NCI-H82 (cell line): ENCODE measurements at regions not wholly inside any gene's neighbourhood (a gene's known extent, or its start where the extent isn't known, plus 50 kb on each side); places are given as distances from the start of the nearest gene placed in this dataset.
"Not testable (repeated sequence)": the region's sequence is repeated elsewhere in the genome, so short reads cannot be mapped to it uniquely, and the experiment has no call there.

ENCODE experiments used
- DNase-seq: peaks from one replicate; lab custom pipeline; 2025; lab: John Stamatoyannopoulos, UW

DNA sequence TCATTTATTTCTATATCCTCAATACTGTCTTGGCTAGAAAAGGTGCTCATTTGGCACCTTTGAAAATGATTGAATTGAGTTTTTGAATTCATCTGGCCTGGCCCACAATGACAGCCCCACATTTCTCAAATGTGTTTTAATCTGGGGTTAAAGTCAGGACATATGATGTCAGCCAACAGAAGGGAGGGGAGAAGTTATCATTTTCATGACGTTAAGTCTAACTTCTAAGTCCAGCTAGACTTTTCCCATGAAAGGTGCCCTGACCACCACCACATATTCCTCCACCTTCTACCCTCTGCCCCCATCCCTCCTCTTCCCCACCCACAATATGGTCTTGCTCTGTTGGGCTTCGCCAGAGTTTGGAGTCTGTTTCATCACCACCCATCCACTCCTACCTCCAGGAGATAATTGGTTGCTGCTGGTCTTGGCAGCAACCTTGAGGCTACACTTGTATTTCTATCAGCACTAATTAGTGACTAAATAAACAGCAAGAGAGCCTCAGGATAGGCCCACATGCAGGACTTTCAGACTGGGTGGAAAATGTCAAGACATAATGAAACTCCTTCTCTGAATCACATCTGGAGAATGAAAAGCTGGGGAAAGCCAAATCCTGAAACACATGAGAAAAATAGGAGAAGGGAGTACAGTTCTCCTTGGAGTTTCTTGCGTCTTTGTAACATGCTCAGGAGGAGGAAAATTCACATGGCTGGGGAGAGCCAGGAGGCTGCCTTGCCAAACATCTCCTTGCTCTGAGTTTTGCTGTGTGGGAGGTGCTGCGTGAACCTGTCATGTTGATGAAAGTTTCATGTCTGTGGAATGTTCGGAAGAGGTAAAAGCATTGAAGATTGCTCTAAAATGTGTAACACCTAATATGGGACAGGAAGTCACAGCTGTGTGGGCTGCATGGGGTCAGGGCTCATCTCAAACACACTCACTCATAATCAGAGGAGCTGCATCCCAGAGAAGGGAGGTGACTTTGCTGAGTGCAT lies 544.7 kb upstream of the KLF4 start:
- no peak for DNase-seq

DNA sequence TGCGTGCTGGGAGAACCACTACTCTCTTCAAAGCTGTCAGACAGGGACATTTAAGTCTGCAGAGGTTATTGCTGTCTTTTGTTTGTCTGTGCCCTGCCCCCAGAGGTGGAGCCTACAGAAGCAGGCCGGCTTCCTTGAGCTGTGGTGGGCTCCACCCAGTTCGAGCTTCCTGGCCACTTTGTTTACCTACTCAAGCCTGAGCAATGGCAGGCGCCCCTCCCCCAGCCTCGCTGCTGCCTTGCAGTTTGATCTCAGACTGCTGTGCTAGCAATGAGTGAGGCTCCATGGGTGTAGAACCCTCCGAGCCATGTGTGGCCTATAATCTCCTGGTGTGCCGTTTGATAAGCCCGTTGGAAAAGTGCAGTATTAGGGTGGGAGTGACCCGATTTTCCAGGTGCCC lies 542.5 kb upstream of the KLF4 start:
- not testable (repeated sequence) for DNase-seq

DNA sequence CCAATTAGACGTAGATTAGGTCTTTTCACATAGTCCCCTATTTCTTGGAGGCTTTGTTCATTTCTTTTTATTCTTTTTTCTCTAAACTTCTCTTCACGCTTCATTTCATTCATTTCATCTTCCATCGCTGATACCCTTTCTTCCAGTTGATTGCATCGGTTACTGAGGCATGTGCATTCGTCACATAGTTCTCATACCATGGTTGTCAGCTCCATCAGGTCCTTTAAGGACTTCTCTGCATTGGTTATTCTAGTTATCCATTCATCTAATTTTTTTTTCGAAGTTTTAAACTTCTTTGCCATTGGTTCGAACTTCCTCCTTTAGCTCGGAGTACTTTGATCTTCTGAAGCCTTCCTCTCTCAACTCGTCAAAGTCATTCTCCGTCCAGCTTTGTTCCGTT lies 541.7 kb upstream of the KLF4 start:
- DNase-seq = not testable (repeated sequence)

DNA sequence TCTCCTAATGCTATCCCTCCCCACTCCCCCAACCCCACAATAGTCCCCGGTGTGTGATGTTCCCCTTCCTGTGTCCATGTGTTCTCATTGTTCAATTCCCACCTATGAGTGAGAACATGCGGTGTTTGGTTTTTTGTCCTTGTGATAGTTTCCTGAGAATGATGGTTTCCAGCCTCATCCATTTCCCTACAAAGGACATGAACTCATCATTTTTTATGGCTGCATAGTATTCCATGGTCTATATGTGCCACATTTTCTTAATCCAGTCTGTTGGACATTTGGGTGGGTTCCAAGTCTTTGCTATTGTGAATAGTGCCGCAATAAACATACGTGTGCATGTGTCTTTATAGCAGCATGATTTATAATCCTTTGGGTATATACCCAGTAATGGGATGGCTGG lies 537.1 kb upstream of the KLF4 start:
- DNase-seq = not testable (repeated sequence)

DNA sequence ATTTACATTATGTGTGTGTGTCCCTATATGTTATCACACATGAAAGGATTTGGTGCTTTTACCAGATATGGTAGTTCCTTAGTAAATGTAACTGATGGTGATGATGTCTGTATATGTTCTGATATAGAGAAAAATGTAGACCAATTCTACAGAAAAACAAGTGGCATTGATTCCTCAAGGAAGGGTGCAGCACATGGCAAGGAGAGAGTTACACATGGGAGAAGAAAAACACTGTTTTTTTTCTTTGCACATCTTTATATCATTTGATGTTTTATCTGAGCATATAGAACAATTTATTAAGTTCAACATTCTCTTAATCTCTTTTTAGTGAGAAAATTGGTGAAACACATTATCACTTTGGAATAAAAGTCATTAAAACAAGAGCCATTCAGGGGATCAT lies 535.0 kb upstream of the KLF4 start:
- DNase-seq = no peak

DNA sequence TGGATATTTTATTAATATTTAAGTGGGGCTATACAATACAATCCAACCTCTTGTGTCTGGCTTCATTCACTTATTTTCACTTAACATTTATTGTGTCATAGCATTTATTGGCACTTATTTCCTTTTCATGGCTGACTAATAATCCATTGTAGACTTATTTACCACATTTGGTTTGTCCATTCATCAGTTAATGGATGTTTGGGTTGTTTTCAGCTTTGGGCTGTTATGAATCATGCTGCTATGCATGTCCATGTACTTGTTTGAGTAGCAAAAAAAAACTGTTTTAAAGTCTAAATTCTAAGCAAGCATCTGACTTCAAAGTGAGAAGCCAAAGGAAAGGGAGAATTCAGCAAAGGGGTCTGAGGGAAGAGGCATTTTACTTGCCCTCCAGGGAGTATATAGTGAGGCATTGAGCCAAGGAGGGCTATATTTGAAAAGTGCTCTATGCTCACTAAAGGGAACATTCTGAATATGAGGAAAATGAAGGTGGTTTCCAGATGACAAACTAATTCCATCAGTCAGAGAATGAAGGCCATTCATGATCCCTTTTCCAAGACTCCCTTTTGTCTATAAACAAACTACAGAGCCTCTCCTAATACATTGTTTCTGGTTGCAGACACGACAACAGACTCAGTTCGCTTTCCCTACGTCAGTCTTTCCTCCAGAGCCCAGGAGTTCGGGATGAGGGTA lies 532.8 kb upstream of the KLF4 start:
- DNase-seq = no peak

DNA sequence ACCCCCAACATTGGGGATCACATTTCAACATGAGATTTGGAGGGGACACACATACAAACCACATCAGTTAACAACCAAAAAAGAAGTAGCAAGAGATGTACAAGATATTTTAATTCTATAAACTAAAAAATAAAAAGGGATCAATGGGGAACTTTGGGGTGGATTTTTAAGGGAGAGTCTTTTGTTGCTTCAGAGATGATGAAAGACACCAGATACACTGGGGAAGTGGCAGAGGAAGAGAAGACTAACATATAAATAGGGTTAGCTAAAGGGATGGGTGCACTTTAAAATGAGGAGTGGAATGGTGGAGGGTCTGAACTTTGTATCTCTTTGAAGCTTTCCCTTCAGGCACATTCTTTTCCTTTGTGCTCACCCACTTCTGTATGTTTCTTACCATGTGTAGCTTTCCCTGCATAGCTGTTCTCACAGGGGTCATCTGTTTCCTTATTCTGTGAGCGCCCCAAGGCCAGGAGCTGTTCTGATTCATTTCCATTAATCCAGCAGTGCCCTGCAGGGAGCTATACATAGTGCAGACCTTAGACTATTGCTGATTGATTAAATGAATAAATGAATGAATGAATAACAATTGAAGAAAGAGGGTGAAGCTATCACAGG lies 531.6 kb upstream of the KLF4 start:
- DNase-seq = no peak

DNA sequence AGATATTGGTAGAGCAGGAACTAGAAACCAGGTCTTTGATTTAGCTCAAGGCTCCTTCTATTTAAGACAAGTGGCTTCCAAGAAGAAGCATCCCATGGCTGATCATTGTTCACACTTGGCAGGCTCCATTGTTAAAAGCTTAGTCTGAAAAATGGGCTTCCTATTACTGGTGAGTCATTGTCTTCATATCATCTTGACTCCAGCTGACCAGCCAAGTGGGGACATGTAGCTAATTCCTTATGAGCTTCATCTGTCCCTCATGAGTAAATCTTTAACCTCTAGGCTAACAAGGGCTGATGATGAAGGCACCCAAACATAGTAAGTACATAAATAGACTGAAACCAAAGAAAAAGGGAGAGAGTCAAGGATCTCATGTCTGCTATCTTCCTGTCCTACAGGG lies 530.3 kb upstream of the KLF4 start:
- DNase-seq = no peak

DNA sequence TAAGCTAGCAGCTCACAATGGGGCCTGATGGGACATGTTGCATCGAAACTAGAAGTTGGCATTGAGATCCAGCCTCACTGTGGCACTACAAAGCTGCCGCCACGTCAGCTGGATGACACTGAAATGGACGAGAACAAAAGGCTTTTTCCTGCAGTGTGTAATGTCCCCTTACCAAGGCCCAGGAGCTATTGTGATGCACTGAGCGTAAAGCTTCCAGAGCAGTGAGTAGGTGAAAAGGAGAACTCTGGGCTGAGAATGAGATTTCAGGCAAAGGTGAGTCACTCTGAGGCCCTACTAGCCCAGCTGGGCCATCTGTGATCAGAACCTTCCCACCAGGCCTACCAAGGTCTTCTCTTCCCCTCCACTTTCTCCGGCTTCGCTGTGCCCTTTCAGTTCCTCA lies 528.1 kb upstream of the KLF4 start:
- DNase-seq = no peak

DNA sequence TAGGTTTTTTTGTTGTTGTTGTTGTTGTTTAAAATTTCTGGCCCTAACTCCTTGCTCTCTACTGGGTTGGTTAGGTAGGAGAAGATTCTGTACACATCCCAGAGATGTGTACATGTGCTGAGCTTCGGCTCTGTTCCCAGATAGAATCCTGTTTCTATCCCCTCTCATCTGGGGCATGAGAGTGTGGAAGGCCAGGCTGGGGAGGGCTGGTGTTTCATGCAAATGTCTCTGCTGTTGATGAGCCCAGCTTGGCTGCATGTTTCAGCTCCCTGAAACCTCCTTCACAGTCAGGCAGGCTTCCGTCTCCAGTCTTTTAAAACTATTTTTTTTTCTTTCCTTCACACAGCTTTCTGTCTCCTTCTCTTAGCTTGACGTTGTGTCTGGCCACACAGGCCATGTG lies 526.9 kb upstream of the KLF4 start:
- DNase-seq = no peak

DNA sequence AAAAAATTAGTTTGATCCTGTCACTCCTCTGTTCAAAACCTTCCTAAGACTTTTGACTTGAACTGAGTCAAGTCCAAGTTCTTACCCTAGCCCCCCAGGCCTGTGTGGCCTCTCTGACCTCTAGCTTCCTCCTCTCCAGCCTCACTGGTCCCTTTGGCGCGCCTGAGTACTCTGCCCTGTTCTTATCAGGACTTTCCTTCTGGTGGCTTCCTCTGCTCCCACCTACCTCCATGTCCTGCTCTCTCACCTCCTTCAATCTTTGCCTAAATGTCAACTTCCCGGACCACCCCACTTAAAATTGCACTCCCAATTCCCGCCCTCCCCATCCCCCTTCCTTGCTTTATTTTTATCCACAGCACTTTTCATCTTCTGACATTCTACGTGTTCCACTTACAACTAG lies 526.1 kb upstream of the KLF4 start:
- no peak for DNase-seq

DNA sequence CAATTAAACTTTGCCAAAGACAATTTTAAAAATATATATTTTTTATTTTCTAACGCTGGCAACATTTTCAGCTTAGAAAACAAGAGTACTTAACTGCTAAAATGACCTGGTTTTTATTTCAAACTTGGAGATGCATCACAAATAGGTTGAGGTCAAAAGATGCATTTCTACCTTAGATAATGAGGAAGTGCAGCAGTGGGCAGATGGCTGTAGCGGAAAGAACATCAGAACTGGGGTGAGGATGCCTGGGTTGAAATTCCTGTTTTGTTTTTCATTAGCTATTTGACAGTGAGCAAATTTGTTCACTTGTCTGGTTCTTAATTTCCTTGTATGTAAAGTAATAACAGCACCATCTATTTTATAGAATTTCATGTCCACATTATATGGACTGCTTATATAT lies 524.8 kb upstream of the KLF4 start:
- no peak for DNase-seq

DNA sequence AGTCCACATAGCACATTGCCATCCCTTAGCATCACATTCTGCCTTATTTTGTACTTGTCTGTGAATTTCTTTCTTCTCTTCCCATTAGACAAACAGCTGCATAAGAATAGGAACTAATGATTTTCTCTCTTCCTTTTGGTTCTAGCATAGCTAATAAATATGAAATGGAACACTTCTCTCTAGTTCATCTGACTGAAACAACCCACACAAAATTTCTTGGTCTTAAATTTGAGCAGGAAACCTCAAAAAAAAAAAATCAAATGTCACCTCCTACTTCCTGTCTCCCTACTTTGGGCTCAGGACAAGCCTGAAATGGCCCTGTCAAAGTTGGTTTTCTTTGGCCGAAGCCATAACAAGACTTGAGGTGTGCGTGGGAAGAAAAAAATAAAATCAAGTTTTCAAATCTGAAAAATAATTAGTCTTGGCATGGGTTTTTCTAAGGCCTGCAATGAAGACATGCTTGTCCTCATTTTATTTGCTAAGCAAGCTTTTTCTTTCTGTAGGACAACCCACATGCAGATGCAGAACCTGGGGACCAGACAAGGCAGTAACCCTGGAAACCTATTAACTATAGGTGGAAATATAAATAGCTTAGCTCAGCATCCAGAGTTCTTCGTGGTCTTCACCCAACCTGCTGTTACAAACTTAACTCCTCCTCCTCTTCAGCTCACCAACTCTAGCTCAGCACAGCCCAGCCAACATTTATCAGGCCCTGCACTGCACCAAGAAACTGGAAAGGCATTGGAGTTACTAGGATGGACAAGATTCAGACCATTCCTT lies 523.5 kb upstream of the KLF4 start:
- no peak for DNase-seq

DNA sequence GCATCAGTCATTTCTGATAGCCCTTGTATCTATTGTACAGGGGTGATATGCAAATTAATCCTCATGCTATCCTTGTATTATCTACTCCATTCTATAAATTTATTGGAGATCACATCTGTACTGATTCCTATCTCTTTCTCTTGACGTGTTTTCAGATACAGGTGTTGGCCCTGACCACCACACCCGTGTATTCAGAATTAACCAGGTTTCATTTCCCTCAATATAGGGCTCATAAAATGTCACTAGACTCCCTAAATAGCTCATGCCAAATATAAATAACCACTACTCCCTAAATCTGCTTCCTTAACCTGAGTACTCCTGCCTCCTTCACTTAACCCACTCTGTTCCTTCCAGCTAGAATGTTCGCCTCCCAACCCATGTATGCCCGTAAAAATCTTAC lies 522.8 kb upstream of the KLF4 start:
- DNase-seq = no peak

DNA sequence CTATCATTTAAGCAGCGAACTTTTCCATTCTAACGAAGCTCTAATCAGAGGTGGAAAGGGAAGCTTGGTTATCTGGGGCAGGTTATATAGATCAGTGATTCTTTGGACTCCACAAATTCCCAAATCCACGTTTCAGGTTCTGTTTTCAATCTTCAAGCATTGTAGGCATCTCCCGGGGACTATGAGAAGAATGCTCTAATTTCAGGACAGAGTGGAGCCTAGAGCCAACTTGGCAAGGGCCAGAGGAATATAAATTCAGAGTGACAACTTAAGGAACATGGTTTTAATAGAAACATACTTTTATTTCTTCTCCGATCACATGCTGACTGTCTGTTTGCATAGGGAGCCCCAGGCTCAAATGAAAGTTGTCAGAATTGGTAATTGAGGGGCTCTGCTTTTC lies 514.0 kb upstream of the KLF4 start:
- no peak for DNase-seq

DNA sequence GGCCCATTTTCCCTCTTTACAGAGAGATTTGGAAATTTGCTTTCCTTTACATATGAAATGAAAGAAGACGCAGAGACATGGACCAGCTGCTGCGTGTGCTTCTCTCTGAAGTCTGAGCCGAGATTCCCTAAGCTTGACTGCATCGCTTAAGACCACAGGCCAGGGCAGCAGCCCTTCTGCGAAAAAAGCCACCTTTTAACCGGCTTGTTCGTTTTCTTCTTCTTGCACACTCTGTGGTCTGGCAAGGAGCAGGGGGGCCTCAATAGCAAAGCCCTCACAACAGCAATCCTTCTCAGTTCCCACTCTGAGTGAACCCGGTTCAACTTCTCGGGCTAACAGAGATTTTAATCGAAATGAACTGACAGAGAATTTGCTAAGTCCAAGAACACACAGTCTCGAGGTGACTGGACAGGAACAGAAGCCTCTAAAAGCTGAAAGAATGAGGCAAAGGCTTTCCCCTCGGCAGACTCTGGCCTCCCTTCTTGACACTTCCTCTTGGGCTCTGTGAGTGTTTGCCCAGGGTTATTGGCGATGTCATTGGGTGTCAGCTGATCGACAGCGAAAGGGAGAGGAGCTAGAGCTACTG lies 512.9 kb upstream of the KLF4 start:
- DNase-seq = no peak

DNA sequence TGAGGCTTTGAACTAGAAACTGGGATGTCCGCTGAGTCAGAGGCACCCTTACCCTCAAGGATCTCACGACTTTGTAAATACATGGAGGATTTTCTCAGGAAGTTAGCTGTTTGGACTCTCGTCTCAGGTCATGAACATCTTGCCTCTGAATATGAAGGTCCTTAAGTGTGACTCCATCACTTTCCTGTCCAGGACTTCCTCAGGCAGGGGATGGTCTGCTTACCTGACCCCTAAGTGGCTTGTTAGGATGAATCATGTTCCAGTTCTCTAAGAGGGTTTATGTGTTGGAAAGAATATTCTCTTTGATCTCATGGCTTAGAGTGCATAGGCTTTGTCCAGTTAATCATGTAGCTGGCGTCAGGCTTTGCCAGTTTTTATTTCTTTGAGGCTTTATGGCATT lies 511.7 kb upstream of the KLF4 start:
- no peak for DNase-seq

DNA sequence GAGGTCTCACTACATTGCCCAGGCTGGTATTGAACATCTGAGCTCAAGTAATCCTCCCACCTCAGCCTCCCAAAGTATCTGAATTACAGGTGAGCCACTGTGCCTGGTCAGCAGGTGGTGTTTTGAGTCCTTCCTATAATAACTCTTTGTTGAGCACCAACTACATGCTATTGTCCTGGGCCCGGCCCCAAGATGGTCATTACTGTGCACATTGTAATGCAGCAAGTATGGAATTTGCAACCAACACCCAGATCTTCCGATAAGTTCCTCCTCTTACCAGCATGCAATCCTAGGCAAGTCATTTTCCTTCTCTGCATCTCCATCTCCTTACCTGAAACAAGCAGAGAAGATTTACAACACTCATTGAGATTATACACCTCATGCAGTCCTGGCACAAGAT lies 510.3 kb upstream of the KLF4 start:
- no peak for DNase-seq

DNA sequence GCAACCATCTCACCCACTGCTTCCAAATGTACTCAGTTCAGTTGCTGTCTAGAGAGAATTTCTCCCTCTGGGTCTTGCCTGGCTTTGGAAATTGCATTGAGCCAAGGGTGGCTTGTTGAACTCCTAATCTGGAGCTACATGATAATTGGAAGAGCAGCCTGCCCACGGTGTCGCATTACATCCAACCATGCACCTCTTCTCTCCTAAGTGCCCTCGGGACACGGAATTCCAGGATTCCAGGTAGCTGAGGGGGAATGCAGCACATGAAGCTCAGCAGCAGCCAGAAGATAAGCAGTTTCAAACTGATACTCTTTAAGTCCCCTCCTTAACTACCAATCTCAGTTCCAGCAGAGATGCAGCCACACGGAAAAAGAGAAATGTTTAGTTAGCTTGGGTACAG lies 509.4 kb upstream of the KLF4 start:
- DNase-seq = no peak

DNA sequence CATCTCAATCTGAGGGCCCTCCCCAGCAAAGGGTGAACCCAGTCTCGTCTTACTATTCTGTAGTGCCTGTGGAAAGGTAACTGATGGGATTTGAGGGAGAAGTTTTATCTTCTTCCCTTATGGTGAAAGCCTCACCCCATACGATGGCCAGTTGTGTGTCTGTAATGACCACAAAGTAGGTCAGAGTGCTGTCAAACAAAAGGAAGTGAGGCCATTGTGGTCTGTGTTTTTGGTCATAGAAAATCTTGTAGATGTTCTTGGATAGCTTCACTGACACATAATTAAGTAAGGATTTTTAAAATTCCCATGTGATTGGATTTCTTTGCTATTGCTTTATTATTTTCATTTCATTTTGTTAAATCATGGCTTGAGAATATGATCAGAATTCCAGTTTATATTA lies 505.1 kb upstream of the KLF4 start:
- no peak for DNase-seq

DNA sequence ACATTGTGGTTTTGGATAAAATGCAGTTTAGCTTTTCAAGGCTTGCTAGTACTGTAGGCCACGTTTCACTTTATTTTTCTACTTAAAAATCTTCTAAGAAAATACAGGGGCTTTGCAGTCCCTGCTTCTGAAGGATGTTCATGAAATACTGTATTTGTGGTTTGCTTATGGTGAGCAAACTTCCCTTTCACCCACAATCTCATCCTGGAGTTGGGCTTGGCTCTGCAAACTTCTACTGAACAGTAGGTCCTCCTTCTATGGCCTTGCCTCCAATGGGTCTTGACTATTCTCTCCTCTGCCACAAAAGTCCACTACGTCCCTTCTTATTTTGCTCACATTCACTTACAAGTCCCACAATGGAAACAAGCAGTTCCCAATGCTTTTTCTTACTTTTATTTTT lies 502.7 kb upstream of the KLF4 start:
- DNase-seq = no peak

DNA sequence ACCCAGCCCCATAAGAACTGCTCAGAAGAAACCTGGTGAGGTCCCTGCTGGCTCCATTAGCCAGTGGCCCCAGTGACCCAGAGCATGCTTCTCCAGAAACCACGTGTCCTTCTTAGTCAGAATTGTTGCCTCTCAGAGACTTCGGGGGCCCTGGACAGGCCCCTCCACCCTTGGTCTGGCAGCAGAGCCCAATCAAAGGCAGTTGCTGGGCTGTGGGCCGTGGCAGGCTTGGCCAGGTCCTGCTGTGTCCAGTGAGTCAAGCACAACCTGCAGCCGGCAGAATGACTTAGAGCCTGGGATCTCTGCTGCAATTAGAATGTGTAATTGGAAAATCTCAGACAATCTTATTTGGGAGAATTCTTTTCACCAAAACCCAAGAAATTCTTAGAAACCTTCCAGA lies 502.0 kb upstream of the KLF4 start:
- DNase-seq = no peak
